GM23338 (cell line): ENCODE measurements at regions not wholly inside any gene's neighbourhood (a gene's known extent, or its start where the extent isn't known, plus 50 kb on each side); places are given as distances from the start of the nearest gene placed in this dataset.
A peak's percentile ranks its signal among the peaks of the same experiment; 100 is the strongest.

Experiments used
- ATAC-seq: fragments of 200-7000 bp; cut with Tn5 transposase; 3 replicates; pipeline ENCODE4 v1.9.1; 2020
- DNase-seq: peaks from one replicate; pipeline ENCODE4 v3.0.0-alpha.2; 2015; ENCODE audit warnings: low spot score
- H2AFZ ChIP-seq: fragments of 200-600 bp; sonication (generic); 2 replicates; pipeline ENCODE4 v1.8.0; 2016; ENCODE audit warnings: antibody characterized with exemption, mild to moderate bottlenecking, moderate library complexity
- H3F3A ChIP-seq: fragments of 200-600 bp; sonication (generic); replicated peaks from 2 replicates; pipeline ENCODE4 v1.8.0; 2017; ENCODE audit warnings: antibody characterized with exemption, mixed run types, low read depth
- H3K27ac ChIP-seq: fragments of 200-600 bp; sonication (generic); 2 replicates; pipeline ENCODE4 v1.6.1; 2016; ENCODE audit warnings: low read depth
- H3K27me3 ChIP-seq: fragments of 200-600 bp; sonication (generic); 2 replicates; pipeline ENCODE4 v1.8.0; 2016; ENCODE audit warnings: mild to moderate bottlenecking, mixed run types, moderate library complexity; ENCODE audit not compliant: insufficient read depth
- H3K36me3 ChIP-seq: fragments of 200-600 bp; sonication (generic); 2 replicates; pipeline ENCODE4 v1.8.0; 2016; ENCODE audit warnings: mild to moderate bottlenecking; ENCODE audit not compliant: insufficient read depth
- H3K4me1 ChIP-seq: fragments of 200-600 bp; sonication (generic); 2 replicates; pipeline ENCODE4 v1.8.0; 2016; ENCODE audit warnings: mild to moderate bottlenecking, moderate library complexity; ENCODE audit not compliant: insufficient read depth
- H3K4me2 ChIP-seq: fragments of 200-600 bp; sonication (generic); 2 replicates; pipeline ENCODE4 v1.7.1; 2017; ENCODE audit warnings: mixed run types
- H3K4me3 ChIP-seq: fragments of 200-600 bp; sonication (generic); 2 replicates; pipeline ENCODE4 v1.6.1; 2016; ENCODE audit warnings: mixed run types
- H3K79me2 ChIP-seq: fragments of 200-600 bp; sonication (generic); replicated peaks from 2 replicates; pipeline ENCODE4 v1.8.0; 2017; ENCODE audit warnings: mild to moderate bottlenecking; ENCODE audit not compliant: insufficient read depth
- H3K9me2 ChIP-seq: fragments of 200-600 bp; sonication (generic); 2 replicates; pipeline ENCODE4 v1.8.0; 2017; ENCODE audit not compliant: insufficient read depth
- H4K20me1 ChIP-seq: fragments of 200-600 bp; sonication (generic); replicated peaks from 2 replicates; pipeline ENCODE4 v1.8.0; 2017; ENCODE audit warnings: mild to moderate bottlenecking; ENCODE audit not compliant: insufficient read depth
- H3K27ac Mint-ChIP-seq: 2 replicates; pipeline ENCODE4 v1.8.0; 2020; ENCODE audit warnings: inconsistent platforms, mild to moderate bottlenecking, moderate library complexity, mixed read lengths
- H3K27me3 Mint-ChIP-seq: 3 replicates; pipeline ENCODE4 v1.8.0; 2022; ENCODE audit warnings: low read depth, mild to moderate bottlenecking, moderate library complexity, mixed read lengths, inconsistent platforms; ENCODE audit not compliant: insufficient read depth, poor library complexity
- H3K36me3 Mint-ChIP-seq: 3 replicates; pipeline ENCODE4 v1.8.0; 2021; ENCODE audit warnings: low read depth, mild to moderate bottlenecking, inconsistent platforms, moderate library complexity, mixed read lengths
- H3K4me1 Mint-ChIP-seq: 3 replicates; pipeline ENCODE4 v1.8.0; 2020; ENCODE audit warnings: mild to moderate bottlenecking, inconsistent platforms, mixed read lengths
- H3K4me3 Mint-ChIP-seq: 3 replicates; pipeline ENCODE4 v1.8.0; 2021; ENCODE audit warnings: moderate library complexity, mild to moderate bottlenecking, inconsistent platforms, mixed read lengths
- H3K9me3 Mint-ChIP-seq: 3 replicates; pipeline ENCODE4 v1.8.0; 2020; ENCODE audit warnings: moderate library complexity, mild to moderate bottlenecking, inconsistent platforms, mixed read lengths
- CREB1 ChIP-seq: fragments of 250-450 bp; sonication (Bioruptor Pico); IDR thresholded peaks from 2 replicates; pipeline ENCODE4 v1.5.0; 2020; ENCODE audit warnings: low read depth, mild to moderate bottlenecking, moderate library complexity
- CTCF ChIP-seq, 2 experiments: fragments of 200-600 bp in 1 of 2; sonication (generic) in 1 of 2; conservative IDR thresholded peaks; 2 replicates each; pipeline versions ENCODE4 v1.5.1 to v1.6.1; 2016 to 2017; ENCODE audit warnings: antibody characterized with exemption in 2 of 2, low read depth in 2 of 2, mild to moderate bottlenecking in 2 of 2, moderate library complexity in 1 of 2
- ETS1 ChIP-seq: IDR thresholded peaks from 2 replicates; pipeline ENCODE4 v1.6.1; 2016; ENCODE audit warnings: antibody characterized with exemption
- EZH2 ChIP-seq: fragments of 200-600 bp; sonication (generic); IDR thresholded peaks from one replicate; pipeline ENCODE4 v1.8.0; 2017; ENCODE audit warnings: antibody characterized with exemption, mild to moderate bottlenecking, low read depth; ENCODE audit not compliant: unreplicated experiment
- EZH2phosphoT487 ChIP-seq: fragments of 200-600 bp; sonication (generic); IDR thresholded peaks from one replicate; pipeline ENCODE4 v1.8.1; 2018; ENCODE audit warnings: antibody characterized with exemption; ENCODE audit not compliant: unreplicated experiment
- JUNB ChIP-seq: IDR thresholded peaks from one replicate; pipeline ENCODE4 v1.6.1; 2016; ENCODE audit warnings: antibody characterized with exemption; ENCODE audit not compliant: unreplicated experiment
- NANOG ChIP-seq: IDR thresholded peaks from 2 replicates; pipeline ENCODE4 v1.6.1; 2016; ENCODE audit warnings: antibody characterized with exemption, borderline replicate concordance
- POLR2AphosphoS5 ChIP-seq: IDR thresholded peaks from 2 replicates; pipeline ENCODE4 v1.6.1; 2016; ENCODE audit warnings: antibody characterized with exemption, low read depth
- REST ChIP-seq: IDR thresholded peaks from one replicate; pipeline ENCODE4 v1.6.1; 2018; ENCODE audit warnings: antibody characterized with exemption; ENCODE audit not compliant: unreplicated experiment
- STAT1 ChIP-seq: IDR thresholded peaks from one replicate; pipeline ENCODE4 v1.6.1; 2016; ENCODE audit warnings: antibody characterized with exemption; ENCODE audit not compliant: unreplicated experiment
- ZNF114 ChIP-seq: fragments of 250-450 bp; sonication (Bioruptor Pico); IDR thresholded peaks from 2 replicates; pipeline ENCODE4 v1.5.0; 2020; ENCODE audit warnings: mild to moderate bottlenecking, moderate library complexity
- ZNF331 ChIP-seq: fragments of 250-450 bp; sonication (Bioruptor Pico); IDR thresholded peaks from 2 replicates; pipeline ENCODE4 v1.5.0; 2020; ENCODE audit warnings: low read depth, mild to moderate bottlenecking, moderate library complexity
- ZNF462 ChIP-seq: fragments of 250-450 bp; sonication (Bioruptor Pico); IDR thresholded peaks from 2 replicates; pipeline ENCODE4 v1.5.0; 2020; ENCODE audit warnings: mild to moderate bottlenecking, moderate library complexity

- no peak overlapping the region for H3K4me2 ChIP-seq
- no peak overlapping the region for H3K27ac ChIP-seq
- no peak for DNase-seq
- no peaks in the 10 kb centered on the region for H4K20me1 ChIP-seq
- Mint-ChIP-seq H3K9me3 (no peaks in the 10 kb centered on the region), H3K27me3 (peaks cover 2% of the 10 kb centered on the region), H3K4me1 (no peaks in the 10 kb centered on the region), H3K4me3 (no peak overlapping the region), H3K27ac (no peak overlapping the region), H3K36me3 (no peaks in the 10 kb centered on the region; the same call in 2 of the 3 replicates)
- TF ChIP-seq POLR2AphosphoS5 (no peak), REST (no peak), NANOG (no peak), EZH2phosphoT487 (no peak), EZH2 (no peak), CREB1 (CRISPR knock-in tag) (no peak), ETS1 (no peak), ZNF462 (CRISPR knock-in tag) (no peak), JUNB (no peak), ZNF331 (CRISPR knock-in tag) (no peak), ZNF114 (CRISPR knock-in tag) (no peak), CTCF (conservative IDR thresholded peaks at IDR 0.05; ENCODE audit: low read depth in 2 of 2) (no peak), STAT1 (no peak)
- no peak for ATAC-seq
- H3K4me3 ChIP-seq: no peak overlapping the region
- no peaks in the 10 kb centered on the region for H3K4me1 ChIP-seq
- H3K79me2 ChIP-seq: no peaks in the 10 kb centered on the region
- H3F3A ChIP-seq: no peaks in the 10 kb centered on the region
- H3K9me2 ChIP-seq: peaks cover 17% of the 10 kb centered on the region
- no peaks in the 10 kb centered on the region for H3K36me3 ChIP-seq
- 0 out of 2 replicates have a peak overlapping the region, but pooled peaks have one; percentile 32 for H2AFZ ChIP-seq
- H3K27me3 ChIP-seq: no peaks in the 10 kb centered on the region
Measured at GRCh38 chr9:24391095-24391494, 154.6 kb downstream of the IZUMO3 start.
